Breast epithelium (tissue), 3 donors: ENCODE measurements at regions not wholly inside any gene's neighbourhood (a gene's known extent, or its start where the extent isn't known, plus 50 kb on each side); places are given as distances from the start of the nearest gene placed in this dataset.

Experiments used
- CTCF ChIP-seq, 3 donors: fragments of 450-650 bp; IDR thresholded peaks; one replicate each; pipeline ENCODE4 v1.5.1; 2016 to 2017; ENCODE audit warnings: antibody characterized with exemption in 3 of 3, mild to moderate bottlenecking in 3 of 3, moderate library complexity in 3 of 3
- POLR2A ChIP-seq: fragments of 450-650 bp; IDR thresholded peaks from one replicate; pipeline ENCODE4 v1.6.1; 2016; ENCODE audit warnings: antibody characterized with exemption, mild to moderate bottlenecking, moderate library complexity
- POLR2AphosphoS5 ChIP-seq, 3 donors: sonication (generic); formaldehyde crosslinking; IDR thresholded peaks; one replicate each; pipeline ENCODE4 v1.6.1; 2017; ENCODE audit warnings: antibody characterized with exemption in 3 of 3

GRCh38 chr1:199044191-199044590 is 405.4 kb downstream of the PTPRC start:
- TF ChIP-seq CTCF (IDR thresholded peaks at IDR 0.05) (no peak), POLR2A (no peak), POLR2AphosphoS5 (IDR thresholded peaks at IDR 0.05) (no peak)
